ENCODE measurements at regions not wholly inside any gene's neighbourhood (a gene's known extent, or its start where the extent isn't known, plus 50 kb on each side); places are given as distances from the start of the nearest gene placed in this dataset.
"Not testable (repeated sequence)": the region's sequence is repeated elsewhere in the genome, so short reads cannot be mapped to it uniquely, and the experiment has no call there.

GRCh38 chr1:213704941-213705340 is 282.8 kb upstream of the PROX1 start:
- no peak overlapping the region for H3K4me3 ChIP-seq (ENCODE audit: insufficient read depth, low read depth, low read length)
- no peak overlapping the region for H3K4me3 Mint-ChIP-seq (ENCODE audit: unreplicated experiment)
- no peaks in the 10 kb centered on the region for H3K79me2 ChIP-seq (ENCODE audit: insufficient read depth, low read length)
- FAIRE-seq: no peak
- TF ChIP-seq EZH2 (IDR thresholded peaks at IDR 0.05; ENCODE audit: insufficient read depth, low read length): no peak
- no peak for TF ChIP-seq CTCF (IDR thresholded peaks at IDR 0.05; ENCODE audit: insufficient read depth, low read depth, low read length)
- H3K9ac ChIP-seq (ENCODE audit: low read length): no peak overlapping the region
- H3K4me1 Mint-ChIP-seq (ENCODE audit: low read depth, unreplicated experiment): no peaks in the 10 kb centered on the region
- H2AFZ ChIP-seq (ENCODE audit: low read depth, low read length): no peak overlapping the region
- H3K36me3 ChIP-seq (ENCODE audit: insufficient read depth, low read length): no peaks in the 10 kb centered on the region
- H3K36me3 Mint-ChIP-seq (ENCODE audit: low read depth, unreplicated experiment): no peaks in the 10 kb centered on the region
- no peaks in the 10 kb centered on the region for H4K20me1 ChIP-seq (ENCODE audit: insufficient read depth, low read length)
- no peak overlapping the region for H3K4me2 ChIP-seq (ENCODE audit: low read length)
- no peak overlapping the region for H3K27ac Mint-ChIP-seq (ENCODE audit: unreplicated experiment)
- no peaks in the 10 kb centered on the region for H3K9me3 ChIP-seq (ENCODE audit: insufficient read depth, low read depth, low read length)
- H3K27me3 ChIP-seq (ENCODE audit: insufficient read depth, low read length): no peaks in the 10 kb centered on the region
- no peak overlapping the region for H3K27ac ChIP-seq (ENCODE audit: low read depth, low read length)
- no peaks in the 10 kb centered on the region for H3K4me1 ChIP-seq (ENCODE audit: insufficient read depth, low read length)
- no peaks in the 10 kb centered on the region for H3K27me3 Mint-ChIP-seq (ENCODE audit: low read depth, unreplicated experiment)
- no peak for DNase-seq (ENCODE audit: low read depth)
- peaks cover 6% of the 10 kb centered on the region for H3K9me3 Mint-ChIP-seq (ENCODE audit: unreplicated experiment)

GRCh38 chr1:213711833-213712490 is 275.8 kb upstream of the PROX1 start:
- not testable (repeated sequence) for FAIRE-seq; H3K36me3 Mint-ChIP-seq (ENCODE audit: low read depth, unreplicated experiment); H3K36me3 ChIP-seq (ENCODE audit: insufficient read depth, low read length); H3K9me3 ChIP-seq (ENCODE audit: insufficient read depth, low read depth, low read length); H3K4me2 ChIP-seq (ENCODE audit: low read length); H3K27me3 ChIP-seq (ENCODE audit: insufficient read depth, low read length); H3K4me1 ChIP-seq (ENCODE audit: insufficient read depth, low read length); H3K27ac Mint-ChIP-seq (ENCODE audit: unreplicated experiment); H3K4me3 Mint-ChIP-seq (ENCODE audit: unreplicated experiment); H3K9ac ChIP-seq (ENCODE audit: low read length); H2AFZ ChIP-seq (ENCODE audit: low read depth, low read length); H3K4me1 Mint-ChIP-seq (ENCODE audit: low read depth, unreplicated experiment); H3K79me2 ChIP-seq (ENCODE audit: insufficient read depth, low read length); H4K20me1 ChIP-seq (ENCODE audit: insufficient read depth, low read length); DNase-seq (ENCODE audit: low read depth); H3K27ac ChIP-seq (ENCODE audit: low read depth, low read length); H3K27me3 Mint-ChIP-seq (ENCODE audit: low read depth, unreplicated experiment); H3K4me3 ChIP-seq (ENCODE audit: insufficient read depth, low read depth, low read length)
- H3K9me3 Mint-ChIP-seq (ENCODE audit: unreplicated experiment): peaks cover 10% of the 10 kb centered on the region

GRCh38 chr1:213714645-213715044 is 273.1 kb upstream of the PROX1 start:
- no peak overlapping the region for H2AFZ ChIP-seq (ENCODE audit: low read depth, low read length)
- no peak for DNase-seq (ENCODE audit: low read depth)

More at GRCh38 chr1:213714645-213715044, 273.1 kb upstream of the PROX1 start:
- Histone ChIP-seq H4K20me1 (ENCODE audit: insufficient read depth, low read length) (no peaks in the 10 kb centered on the region), H3K4me1 (ENCODE audit: insufficient read depth, low read length) (no peaks in the 10 kb centered on the region), H3K9ac (ENCODE audit: low read length) (no peak overlapping the region), H3K79me2 (ENCODE audit: insufficient read depth, low read length) (no peaks in the 10 kb centered on the region), H3K4me2 (ENCODE audit: low read length) (no peak overlapping the region), H3K27me3 (ENCODE audit: insufficient read depth, low read length) (no peaks in the 10 kb centered on the region), H3K9me3 (ENCODE audit: insufficient read depth, low read depth, low read length) (no peaks in the 10 kb centered on the region), H3K36me3 (ENCODE audit: insufficient read depth, low read length) (no peaks in the 10 kb centered on the region), H3K4me3 (ENCODE audit: insufficient read depth, low read depth, low read length) (no peak overlapping the region), H3K27ac (ENCODE audit: low read depth, low read length) (no peak overlapping the region)
- TF ChIP-seq EZH2 (IDR thresholded peaks at IDR 0.05; ENCODE audit: insufficient read depth, low read length) (no peak), CTCF (IDR thresholded peaks at IDR 0.05; ENCODE audit: insufficient read depth, low read depth, low read length) (no peak)
- Mint-ChIP-seq H3K9me3 (ENCODE audit: unreplicated experiment) (peaks cover 10% of the 10 kb centered on the region), H3K4me1 (ENCODE audit: low read depth, unreplicated experiment) (no peaks in the 10 kb centered on the region), H3K4me3 (ENCODE audit: unreplicated experiment) (no peak overlapping the region), H3K27ac (ENCODE audit: unreplicated experiment) (no peak overlapping the region), H3K27me3 (ENCODE audit: low read depth, unreplicated experiment) (no peaks in the 10 kb centered on the region), H3K36me3 (ENCODE audit: low read depth, unreplicated experiment) (no peaks in the 10 kb centered on the region)
- FAIRE-seq: no peak
